ENCODE measurements at regions not wholly inside any gene's neighbourhood (a gene's known extent, or its start where the extent isn't known, plus 50 kb on each side); places are given as distances from the start of the nearest gene placed in this dataset.

DNA sequence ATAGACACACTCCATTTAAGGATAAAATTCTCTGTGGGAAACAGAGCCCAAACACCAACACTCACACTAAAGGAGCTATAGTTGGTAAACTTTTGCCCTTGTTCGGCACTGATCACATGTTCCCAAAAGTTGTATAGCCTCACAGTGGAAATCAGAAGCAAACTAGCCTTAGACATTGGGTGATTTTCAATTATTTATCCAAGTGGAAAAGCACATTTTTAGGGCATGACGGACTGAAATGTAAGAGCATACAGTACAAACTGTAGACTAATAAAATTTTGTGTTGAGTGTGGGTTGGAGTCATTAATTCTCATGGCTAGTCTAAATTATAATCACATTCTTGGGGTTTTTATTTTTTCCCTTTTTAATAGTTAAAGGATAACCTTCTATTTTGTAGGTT, 202.4 kb downstream of the MOXD1 start:
- no peak overlapping the region for H2BK120ac ChIP-seq (replicated peaks; ENCODE audit: low read depth, low read length)
- no peak overlapping the region for H2AK5ac ChIP-seq (ENCODE audit: low read depth, low read length)
- no peaks in the 10 kb centered on the region for H3K36me3 ChIP-seq (ENCODE audit: control insufficient read depth in 2 of 4, insufficient read depth in 4 of 4, low read length in 3 of 4)
- H2AFZ ChIP-seq (ENCODE audit: low read length): no peak overlapping the region
- H3K4me1 ChIP-seq (replicated peaks in 1 of 4; ENCODE audit: control insufficient read depth in 3 of 4, insufficient read depth in 4 of 4, low read length in 3 of 4): no peaks in the 10 kb centered on the region
- H3K56ac ChIP-seq (replicated peaks; ENCODE audit: insufficient read length, low read depth, low read length): no peak overlapping the region
- no peak overlapping the region for H3K4ac ChIP-seq (replicated peaks; ENCODE audit: insufficient read length, low read depth, low read length)
- H3K4me2 ChIP-seq (ENCODE audit: insufficient read depth in 1 of 2, low read depth in 2 of 2, low read length in 2 of 2): no peak overlapping the region
- no peak overlapping the region for H3K14ac ChIP-seq (ENCODE audit: insufficient read length)
- no peak overlapping the region for H2BK12ac ChIP-seq (ENCODE audit: low read depth, low read length)
- no peak overlapping the region for H2BK15ac ChIP-seq (ENCODE audit: low read length)
- no peak overlapping the region for H3K4me3 ChIP-seq (ENCODE audit: extremely low read depth in 1 of 4, insufficient read depth in 2 of 4, low read depth in 3 of 4, low read length in 4 of 4)
- WGBS, 2 experiments (ENCODE audit: extremely low coverage in 1 of 2, insufficient coverage in 1 of 2, insufficient read length in 1 of 2, insufficient replicate concordance in 2 of 2, low coverage in 1 of 2, low lambda C conversion rate in 2 of 2, missing lambda C conversion rate in 1 of 2): 87% methylated on average over 2 of the region's 2 CpGs; no CpG with 5 or more reads in 1 of the 2 experiments
- no peak overlapping the region for H4K8ac ChIP-seq (ENCODE audit: extremely low read depth, insufficient read depth, low read length)
- no peaks in the 10 kb centered on the region for H3K9me3 ChIP-seq (ENCODE audit: insufficient read depth in 2 of 2, low read depth in 1 of 2, low read length in 1 of 2)
- H4K20me1 ChIP-seq (replicated peaks in 1 of 2; ENCODE audit: control insufficient read depth in 1 of 2, insufficient read depth in 2 of 2, low read length in 2 of 2): no peaks in the 10 kb centered on the region
- no peak overlapping the region for H3K23ac ChIP-seq (ENCODE audit: insufficient read length)
- FAIRE-seq (no peak), DNase-seq (ENCODE audit: low read depth in 1 of 2, low spot score in 2 of 2) (no peak)
- H3K23me2 ChIP-seq (ENCODE audit: low read depth, low read length): no peaks in the 10 kb centered on the region
- no peak overlapping the region for H2BK20ac ChIP-seq (ENCODE audit: low read length)
- ChIA-PET POLR2A (ENCODE audit: partially characterized antibody) (no interaction called here), CTCF (ENCODE audit: partially characterized antibody) (interaction anchor here (0.9 to 1.0 kb wide), 2 partner anchors 19 to 274 kb away, joined by 3 to 4 read pairs; no protein-coding TSS in a partner anchor)
- H3K79me2 ChIP-seq (ENCODE audit: control insufficient read depth in 1 of 2, insufficient read depth in 2 of 2, low read length in 2 of 2): no peaks in the 10 kb centered on the region
- no peak for TF ChIP-seq NANOG (IDR thresholded peaks at IDR 0.05; ENCODE audit: insufficient read depth, low read depth, low read length, poor library complexity, severe bottlenecking)
- TF ChIP-seq JUND (IDR thresholded peaks at IDR 0.05; ENCODE audit: low read length): no peak
- TF ChIP-seq HDAC2 (IDR thresholded peaks at IDR 0.05; ENCODE audit: borderline replicate concordance in 1 of 2, low read depth in 2 of 2, low read length in 2 of 2): no peak
- no peak for TF ChIP-seq PHF8 (conservative IDR thresholded peaks at IDR 0.05; ENCODE audit: low read depth, low read length)
- no peak for TF ChIP-seq EZH2 (IDR thresholded peaks at IDR 0.05; ENCODE audit: low read depth, low read length, severe bottlenecking)
- no peak for TF ChIP-seq FOSL1 (IDR thresholded peaks at IDR 0.05; ENCODE audit: insufficient read depth, low read depth, low read length)
- TF ChIP-seq POLR2A (IDR thresholded peaks at IDR 0.05; ENCODE audit: control extremely low read depth in 1 of 2, low read depth in 2 of 2, low read length in 2 of 2): no peak
- TF ChIP-seq CHD1 (IDR thresholded peaks at IDR 0.05; ENCODE audit: low read depth, low read length): no peak
- no peak for TF ChIP-seq CHD2 (IDR thresholded peaks at IDR 0.05; ENCODE audit: low read length)
- TF ChIP-seq BCL11A (IDR thresholded peaks at IDR 0.05; ENCODE audit: low read depth in 2 of 2, low read length in 2 of 2): no peak
- TF ChIP-seq, protein P1, sequence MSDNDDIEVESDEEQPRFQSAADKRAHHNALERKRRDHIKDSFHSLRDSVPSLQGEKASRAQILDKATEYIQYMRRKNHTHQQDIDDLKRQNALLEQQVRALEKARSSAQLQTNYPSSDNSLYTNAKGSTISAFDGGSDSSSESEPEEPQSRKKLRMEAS (IDR thresholded peaks at IDR 0.05): no peak
- TF ChIP-seq USF2 (IDR thresholded peaks at IDR 0.05; ENCODE audit: low read length): no peak
- no peak overlapping the region for H4K91ac ChIP-seq (replicated peaks; ENCODE audit: insufficient read length, low read length)
- no peak overlapping the region for H3K9ac ChIP-seq (replicated peaks in 1 of 4; ENCODE audit: extremely low read depth in 1 of 4, low read depth in 3 of 4, low read length in 3 of 4)
- H3K27me3 ChIP-seq (replicated peaks in 1 of 4; ENCODE audit: control insufficient read depth in 3 of 4, extremely low read depth in 1 of 4, insufficient read depth in 3 of 4, low read length in 3 of 4): no peaks in the 10 kb centered on the region; a peak in 1 of 7 replicates
- no peaks in the 10 kb centered on the region for H3K79me1 ChIP-seq (ENCODE audit: low read depth, low read length)
- H2BK5ac ChIP-seq (ENCODE audit: low read depth, low read length): no peak overlapping the region
- no peak overlapping the region for H3K27ac ChIP-seq (ENCODE audit: low read depth, low read length)
- no peak overlapping the region for H3K18ac ChIP-seq (ENCODE audit: extremely low read depth, low read length)
- H4K5ac ChIP-seq (ENCODE audit: insufficient read length, low read depth, low read length): no peak overlapping the region

Measured in H1 (cell line).